ENCODE measurements at regions not wholly inside any gene's neighbourhood (a gene's known extent, or its start where the extent isn't known, plus 50 kb on each side); places are given as distances from the start of the nearest gene placed in this dataset.
"Not testable (repeated sequence)": the region's sequence is repeated elsewhere in the genome, so short reads cannot be mapped to it uniquely, and the experiment has no call there.

- Histone ChIP-seq H3K36me3 (replicated peaks; ENCODE audit: low read depth, low read length) (no peaks in the 10 kb centered on the region), H3K4me2 (ENCODE audit: low read length) (no peak overlapping the region), H3K9ac (ENCODE audit: low read length) (no peak overlapping the region), H3K4me3 (ENCODE audit: low read length) (no peak overlapping the region), H2AFZ (ENCODE audit: low read depth, low read length) (no peak overlapping the region), H3K4me1 (ENCODE audit: low read length) (no peaks in the 10 kb centered on the region), H3K27me3 (ENCODE audit: low read depth, low read length) (0 out of 2 replicates have a peak, but pooled peaks cover 3% of the 10 kb centered on the region), H4K20me1 (ENCODE audit: insufficient read depth, low read length) (no peaks in the 10 kb centered on the region), H3K79me2 (ENCODE audit: low read length) (no peaks in the 10 kb centered on the region), H3K9me3 (ENCODE audit: insufficient read depth, low read length) (no peaks in the 10 kb centered on the region), H3K27ac (ENCODE audit: low read length) (no peak overlapping the region)
- TF ChIP-seq CTCF (IDR thresholded peaks at IDR 0.05; ENCODE audit: low read depth, low read length) (no peak), EZH2phosphoT487 (IDR thresholded peaks at IDR 0.05; ENCODE audit: low read depth) (no peak)
Measured at GRCh38 chr1:241440904-241441303, 78.7 kb downstream of the FH start.

- not testable (repeated sequence) for H3K9ac ChIP-seq (ENCODE audit: low read length); H3K27me3 ChIP-seq (ENCODE audit: low read depth, low read length); H2AFZ ChIP-seq (ENCODE audit: low read depth, low read length); H3K79me2 ChIP-seq (ENCODE audit: low read length); H3K9me3 ChIP-seq (ENCODE audit: insufficient read depth, low read length); H3K4me1 ChIP-seq (ENCODE audit: low read length); H3K4me3 ChIP-seq (ENCODE audit: low read length); H3K4me2 ChIP-seq (ENCODE audit: low read length); H3K27ac ChIP-seq (ENCODE audit: low read length); H4K20me1 ChIP-seq (ENCODE audit: insufficient read depth, low read length); H3K36me3 ChIP-seq (replicated peaks; ENCODE audit: low read depth, low read length)
Measured at GRCh38 chr1:241438686-241439085, 80.9 kb downstream of the FH start.

GRCh38 chr1:241432241-241432640 lies 75.2 kb upstream of the RGS7 start:
- Histone ChIP-seq H3K79me2 (ENCODE audit: low read length) (no peaks in the 10 kb centered on the region), H3K36me3 (replicated peaks; ENCODE audit: low read depth, low read length) (no peaks in the 10 kb centered on the region), H3K4me2 (ENCODE audit: low read length) (no peak overlapping the region), H3K4me3 (ENCODE audit: low read length) (no peak overlapping the region), H4K20me1 (ENCODE audit: insufficient read depth, low read length) (no peaks in the 10 kb centered on the region), H3K27ac (ENCODE audit: low read length) (no peak overlapping the region), H3K4me1 (ENCODE audit: low read length) (no peaks in the 10 kb centered on the region), H3K9me3 (ENCODE audit: insufficient read depth, low read length) (no peaks in the 10 kb centered on the region), H3K9ac (ENCODE audit: low read length) (no peak overlapping the region), H2AFZ (ENCODE audit: low read depth, low read length) (no peak overlapping the region), H3K27me3 (ENCODE audit: low read depth, low read length) (no peaks in the 10 kb centered on the region)
- TF ChIP-seq EZH2phosphoT487 (IDR thresholded peaks at IDR 0.05; ENCODE audit: low read depth) (no peak), CTCF (IDR thresholded peaks at IDR 0.05; ENCODE audit: low read depth, low read length) (no peak)

GRCh38 chr1:241425091-241425490 lies 68.1 kb upstream of the RGS7 start:
- not testable (repeated sequence) for H2AFZ ChIP-seq (ENCODE audit: low read depth, low read length); H3K4me2 ChIP-seq (ENCODE audit: low read length); H3K27ac ChIP-seq (ENCODE audit: low read length); H3K4me3 ChIP-seq (ENCODE audit: low read length); H3K36me3 ChIP-seq (replicated peaks; ENCODE audit: low read depth, low read length); H3K9ac ChIP-seq (ENCODE audit: low read length); H3K4me1 ChIP-seq (ENCODE audit: low read length); H3K79me2 ChIP-seq (ENCODE audit: low read length); H4K20me1 ChIP-seq (ENCODE audit: insufficient read depth, low read length); H3K9me3 ChIP-seq (ENCODE audit: insufficient read depth, low read length)
- H3K27me3 ChIP-seq (ENCODE audit: low read depth, low read length) = peaks cover 17% of the 10 kb centered on the region

- no peaks in the 10 kb centered on the region for H3K79me2 ChIP-seq (ENCODE audit: low read length)
- H3K9ac ChIP-seq (ENCODE audit: low read length) = peak overlapping the region; percentile 60
- no peaks in the 10 kb centered on the region for H3K9me3 ChIP-seq (ENCODE audit: insufficient read depth, low read length)
- peak overlapping the region; percentile 58 for H3K4me2 ChIP-seq (ENCODE audit: low read length)
- H3K4me1 ChIP-seq (ENCODE audit: low read length) = peaks cover 5% of the 10 kb centered on the region; the same call in 1 of the 2 replicates
- H3K27ac ChIP-seq (ENCODE audit: low read length) = no peak overlapping the region
- peaks cover 17% of the 10 kb centered on the region for H3K27me3 ChIP-seq (ENCODE audit: low read depth, low read length)
- H3K4me3 ChIP-seq (ENCODE audit: low read length) = peak overlapping the region; percentile 76
- TF ChIP-seq EZH2phosphoT487 (IDR thresholded peaks at IDR 0.05; ENCODE audit: low read depth) (no peak), CTCF (IDR thresholded peaks at IDR 0.05; ENCODE audit: low read depth, low read length) (no peak)
- no peaks in the 10 kb centered on the region for H3K36me3 ChIP-seq (replicated peaks; ENCODE audit: low read depth, low read length)
- peak overlapping the region; percentile 64 for H2AFZ ChIP-seq (ENCODE audit: low read depth, low read length)
- no peaks in the 10 kb centered on the region for H4K20me1 ChIP-seq (ENCODE audit: insufficient read depth, low read length)
Measured at GRCh38 chr1:241424480-241424971, 67.5 kb upstream of the RGS7 start.

All from OCI-LY3 (cell line).